ENCODE measurements at regions not wholly inside any gene's neighbourhood (a gene's known extent, or its start where the extent isn't known, plus 50 kb on each side); places are given as distances from the start of the nearest gene placed in this dataset.

- TF ChIP-seq TAF1 (IDR thresholded peaks at IDR 0.05; ENCODE audit: low read depth) (no peak), MAX (IDR thresholded peaks at IDR 0.05) (no peak), CREB1 (IDR thresholded peaks at IDR 0.05; ENCODE audit: low read depth) (no peak), USF1 (IDR thresholded peaks at IDR 0.05) (no peak), CEBPB (IDR thresholded peaks at IDR 0.05) (no peak), FOXM1 (IDR thresholded peaks at IDR 0.05; ENCODE audit: borderline replicate concordance, low read depth) (no peak), TCF12 (IDR thresholded peaks at IDR 0.05; ENCODE audit: low read depth) (no peak), NFIC (IDR thresholded peaks at IDR 0.05) (no peak), RAD21 (IDR thresholded peaks at IDR 0.05; ENCODE audit: low read depth) (no peak), EP300 (IDR thresholded peaks at IDR 0.05; ENCODE audit: borderline replicate concordance) (no peak), REST (IDR thresholded peaks at IDR 0.05; ENCODE audit: low read depth) (no peak), ZBTB7A (IDR thresholded peaks at IDR 0.05; ENCODE audit: low read depth) (no peak), TEAD4 (IDR thresholded peaks at IDR 0.05) (no peak)
Measured at GRCh38 chr6:67394254-67394653, 1240.8 kb upstream of the ADGRB3 start.

- TF ChIP-seq YY1 (IDR thresholded peaks at IDR 0.05; ENCODE audit: low read depth): no peak
- TF ChIP-seq REST (IDR thresholded peaks at IDR 0.05; ENCODE audit: low read depth): no peak
- TF ChIP-seq MAX (IDR thresholded peaks at IDR 0.05): no peak
- no peak for TF ChIP-seq TCF12 (IDR thresholded peaks at IDR 0.05; ENCODE audit: low read depth)
- TF ChIP-seq TEAD4 (IDR thresholded peaks at IDR 0.05): no peak
- no peak for TF ChIP-seq CREB1 (IDR thresholded peaks at IDR 0.05; ENCODE audit: low read depth)
- TF ChIP-seq EGR1 (IDR thresholded peaks at IDR 0.05): no peak
- no peak for TF ChIP-seq ZBTB7A (IDR thresholded peaks at IDR 0.05; ENCODE audit: low read depth)
- no peak for TF ChIP-seq RAD21 (IDR thresholded peaks at IDR 0.05; ENCODE audit: low read depth)
- no peak for TF ChIP-seq CEBPB (IDR thresholded peaks at IDR 0.05)
- TF ChIP-seq EP300 (IDR thresholded peaks at IDR 0.05; ENCODE audit: borderline replicate concordance): no peak
- TF ChIP-seq TAF1 (IDR thresholded peaks at IDR 0.05; ENCODE audit: low read depth): no peak
- TF ChIP-seq USF1 (IDR thresholded peaks at IDR 0.05): no peak
- no peak for TF ChIP-seq FOXM1 (IDR thresholded peaks at IDR 0.05; ENCODE audit: borderline replicate concordance, low read depth)
- no peak for TF ChIP-seq NFIC (IDR thresholded peaks at IDR 0.05)
Measured at GRCh38 chr6:67393356-67393755, 1241.7 kb upstream of the ADGRB3 start.

- TF ChIP-seq RAD21 (IDR thresholded peaks at IDR 0.05; ENCODE audit: low read depth) (no peak), TAF1 (IDR thresholded peaks at IDR 0.05; ENCODE audit: low read depth) (no peak)
Measured at GRCh38 chr6:67391955-67392354, 1243.1 kb upstream of the ADGRB3 start.

- TF ChIP-seq TAF1 (IDR thresholded peaks at IDR 0.05; ENCODE audit: low read depth): no peak
- TF ChIP-seq CEBPB (IDR thresholded peaks at IDR 0.05): no peak
- no peak for TF ChIP-seq EP300 (IDR thresholded peaks at IDR 0.05; ENCODE audit: borderline replicate concordance)
- no peak for TF ChIP-seq TEAD4 (IDR thresholded peaks at IDR 0.05)
- no peak for TF ChIP-seq USF1 (IDR thresholded peaks at IDR 0.05)
- no peak for TF ChIP-seq CREB1 (IDR thresholded peaks at IDR 0.05; ENCODE audit: low read depth)
- TF ChIP-seq REST (IDR thresholded peaks at IDR 0.05; ENCODE audit: low read depth): no peak
- TF ChIP-seq FOXM1 (IDR thresholded peaks at IDR 0.05; ENCODE audit: borderline replicate concordance, low read depth): no peak
- no peak for TF ChIP-seq RAD21 (IDR thresholded peaks at IDR 0.05; ENCODE audit: low read depth)
- no peak for TF ChIP-seq TCF12 (IDR thresholded peaks at IDR 0.05; ENCODE audit: low read depth)
- TF ChIP-seq MAX (IDR thresholded peaks at IDR 0.05): no peak
- TF ChIP-seq ZBTB7A (IDR thresholded peaks at IDR 0.05; ENCODE audit: low read depth): no peak
- TF ChIP-seq NFIC (IDR thresholded peaks at IDR 0.05): no peak
Measured at GRCh38 chr6:67369679-67370078, 1265.4 kb upstream of the ADGRB3 start.
